HL-60 (cell line): ENCODE measurements at regions not wholly inside any gene's neighbourhood (a gene's known extent, or its start where the extent isn't known, plus 50 kb on each side); places are given as distances from the start of the nearest gene placed in this dataset.

ENCODE experiments used
- DNase-seq, 2 experiments: peaks; one replicate each; pipeline ENCODE4 v3.0.0-alpha.2; 2010 to 2020; ENCODE audit warnings: low read depth in 1 of 2, low spot score in 1 of 2
- H3K27ac ChIP-seq: fragments of 250-450 bp; sonication (Bioruptor Pico); replicated peaks from 2 replicates; pipeline ENCODE4 v1.5.1; 2020; ENCODE audit warnings: mild to moderate bottlenecking, moderate library complexity
- H3K27me3 ChIP-seq: fragments of 250-450 bp; sonication (Bioruptor Pico); 2 replicates; pipeline ENCODE4 v1.5.1; 2021; ENCODE audit warnings: mild to moderate bottlenecking, moderate library complexity; ENCODE audit not compliant: insufficient read depth, poor library complexity, severe bottlenecking
- H3K4me3 ChIP-seq: replicated peaks from 2 replicates; pipeline ENCODE4 v1.5.1; 2011; ENCODE audit warnings: mild to moderate bottlenecking, control low read depth, low read length; ENCODE audit not compliant: insufficient read depth
- CTCF ChIP-seq: IDR thresholded peaks from one replicate; pipeline ENCODE4 v1.5.1; 2011; ENCODE audit warnings: low read length, control low read depth, inconsistent platforms; ENCODE audit not compliant: insufficient read depth
- GABPA ChIP-seq: IDR thresholded peaks from 2 replicates; pipeline ENCODE4 v1.6.1; 2012; ENCODE audit warnings: low read depth
- POLR2AphosphoS5 ChIP-seq: IDR thresholded peaks from 2 replicates; pipeline ENCODE4 v1.6.1; 2012; ENCODE audit warnings: low read depth
- REST ChIP-seq: IDR thresholded peaks from 2 replicates; pipeline ENCODE4 v1.6.1; 2012; ENCODE audit warnings: low read depth; ENCODE audit not compliant: insufficient replicate concordance
- SPI1 ChIP-seq: IDR thresholded peaks from 2 replicates; pipeline ENCODE4 v1.6.1; 2012; ENCODE audit warnings: low read depth, mild to moderate bottlenecking, borderline replicate concordance

- TF ChIP-seq GABPA (no peak), SPI1 (no peak), POLR2AphosphoS5 (no peak), REST (no peak), CTCF (no peak)
- Histone ChIP-seq H3K27ac (no peak overlapping the region), H3K27me3 (no peaks in the 10 kb centered on the region), H3K4me3 (no peak overlapping the region)
- no peak for DNase-seq
These were observed 505.1 kb downstream of the INHBA start for GRCh38 chr7:41197769-41198168.

- no peak for DNase-seq
- H3K27me3 ChIP-seq: no peaks in the 10 kb centered on the region
- H3K27ac ChIP-seq: no peak overlapping the region
- H3K4me3 ChIP-seq: no peak overlapping the region
- no peak for TF ChIP-seq GABPA
- no peak for TF ChIP-seq POLR2AphosphoS5
- TF ChIP-seq REST: no peak
- TF ChIP-seq CTCF: no peak
- TF ChIP-seq SPI1: no peak
These were observed 509.1 kb downstream of the INHBA start for GRCh38 chr7:41193738-41194282.

GRCh38 chr7:41190581-41190980 is 512.3 kb downstream of the INHBA start:
- Histone ChIP-seq H3K27ac (no peak overlapping the region), H3K27me3 (no peaks in the 10 kb centered on the region), H3K4me3 (no peak overlapping the region)
- peak in 1 of 2 experiments; percentile 3 for DNase-seq
- no peak for TF ChIP-seq REST
- TF ChIP-seq SPI1: peak; percentile 16; the same call in 1 of the 2 replicates

- H3K27me3 ChIP-seq: no peaks in the 10 kb centered on the region
These were observed 513.0 kb downstream of the INHBA start for GRCh38 chr7:41189866-41190265.

More at GRCh38 chr7:41189866-41190265, 513.0 kb downstream of the INHBA start:
- H3K4me3 ChIP-seq: no peak overlapping the region
- TF ChIP-seq SPI1 (no peak), POLR2AphosphoS5 (no peak)
- H3K27ac ChIP-seq: no peak overlapping the region
- DNase-seq: no peak
